Gastroesophageal sphincter (tissue), 3 donors: ENCODE measurements at regions not wholly inside any gene's neighbourhood (a gene's known extent, or its start where the extent isn't known, plus 50 kb on each side); places are given as distances from the start of the nearest gene placed in this dataset.

ENCODE experiments used
- CTCF ChIP-seq, 4 experiments: fragments of 200-600 bp in 2 of 4; fragments of 450-650 bp in 2 of 4; sonication (generic) in 1 of 4; IDR thresholded peaks; one replicate each; pipeline ENCODE4 v1.5.1; 2017 to 2019; ENCODE audit warnings: antibody characterized with exemption in 4 of 4, mild to moderate bottlenecking in 2 of 4, moderate library complexity in 2 of 4
- EP300 ChIP-seq: sonication (generic); formaldehyde crosslinking; IDR thresholded peaks from one replicate; pipeline ENCODE4 v1.6.1; 2017; ENCODE audit warnings: antibody characterized with exemption, mild to moderate bottlenecking
- POLR2A ChIP-seq, 2 donors: fragments of 450-650 bp; IDR thresholded peaks; one replicate each; pipeline ENCODE4 v1.6.1; 2017; ENCODE audit warnings: antibody characterized with exemption in 2 of 2, mild to moderate bottlenecking in 2 of 2, moderate library complexity in 1 of 2

GRCh38 chr4:185950891-185951290 lies 118.1 kb upstream of the TLR3 start:
- TF ChIP-seq CTCF (IDR thresholded peaks at IDR 0.05), result no peak
- TF ChIP-seq EP300, result no peak
- TF ChIP-seq POLR2A (IDR thresholded peaks at IDR 0.05), result no peak
